Neural cell (in vitro differentiated cells): ENCODE measurements at regions not wholly inside any gene's neighbourhood (a gene's known extent, or its start where the extent isn't known, plus 50 kb on each side); places are given as distances from the start of the nearest gene placed in this dataset.

Source experiments
- H2AFZ ChIP-seq: fragments of 200-600, 300-800 bp; sonication (generic), shearing (Covaris generic); 2 replicates; pipeline ENCODE4 v1.6.0; 2014; ENCODE audit warnings: low read depth, mild to moderate bottlenecking, antibody characterized with exemption, low read length, moderate library complexity
- H3F3A ChIP-seq: fragments of 200-600 bp; shearing (Covaris generic); 2 replicates; pipeline ENCODE4 v1.6.1; 2016; ENCODE audit warnings: mild to moderate bottlenecking, moderate library complexity, mixed read lengths, antibody characterized with exemption, low read length; ENCODE audit not compliant: insufficient read depth, poor library complexity, severe bottlenecking
- H3K27ac ChIP-seq: fragments of 200-600, 300-800 bp; sonication (generic), shearing (Covaris generic); 2 replicates; pipeline ENCODE4 v1.5.1; 2014; ENCODE audit warnings: mild to moderate bottlenecking, low read length, moderate library complexity
- H3K27me3 ChIP-seq: fragments of 300-800, 200-600 bp; sonication (generic), shearing (Covaris generic); 2 replicates; pipeline ENCODE4 v1.6.0; 2014; ENCODE audit warnings: mild to moderate bottlenecking, low read depth, low read length, moderate library complexity; ENCODE audit not compliant: insufficient read depth
- H3K36me3 ChIP-seq: fragments of 300-800, 200-600 bp; sonication (generic), shearing (Covaris generic); 2 replicates; pipeline ENCODE4 v1.5.1; 2014; ENCODE audit warnings: mild to moderate bottlenecking, antibody characterized with exemption, low read length, moderate library complexity; ENCODE audit not compliant: insufficient read depth
- H3K4me2 ChIP-seq: fragments of 300-800, 200-600 bp; sonication (generic), shearing (Covaris generic); 2 replicates; pipeline ENCODE4 v1.6.0; 2014; ENCODE audit warnings: mild to moderate bottlenecking, low read length
- H3K4me3 ChIP-seq: fragments of 300-800, 200-600 bp; sonication (generic), shearing (Covaris generic); 2 replicates; pipeline ENCODE4 v1.5.1; 2014; ENCODE audit warnings: mild to moderate bottlenecking, low read length, moderate library complexity
- H3K79me2 ChIP-seq: fragments of 200-600 bp; shearing (Covaris generic); replicated peaks from 2 replicates; pipeline ENCODE4 v1.6.0; 2014; ENCODE audit warnings: mild to moderate bottlenecking, low read length, moderate library complexity; ENCODE audit not compliant: insufficient read depth
- H3K9ac ChIP-seq: fragments of 300-800, 200-600 bp; sonication (generic), shearing (Covaris generic); 2 replicates; pipeline ENCODE4 v1.6.1; 2016; ENCODE audit warnings: mild to moderate bottlenecking, low read length, mixed read lengths
- H3K9me2 ChIP-seq: fragments of 200-600 bp; shearing (Covaris generic); 2 replicates; pipeline ENCODE4 v1.6.1; 2016; ENCODE audit warnings: mild to moderate bottlenecking, low read length, mixed read lengths; ENCODE audit not compliant: insufficient read depth
- H3K9me3 ChIP-seq: fragments of 200-600, 300-800 bp; sonication (generic), shearing (Covaris generic); 2 replicates; pipeline ENCODE4 v1.6.1; 2016; ENCODE audit warnings: mild to moderate bottlenecking, mixed run types, low read length, moderate library complexity, mixed read lengths
- H4K20me1 ChIP-seq: fragments of 200-600 bp; shearing (Covaris generic); 2 replicates; pipeline ENCODE4 v1.6.1; 2016; ENCODE audit warnings: mild to moderate bottlenecking, mixed run types; ENCODE audit not compliant: insufficient read depth
- EP300 ChIP-seq: fragments of 450-650 bp; conservative IDR thresholded peaks from 2 replicates; pipeline ENCODE4 v1.6.1; 2014; ENCODE audit warnings: antibody characterized with exemption, mild to moderate bottlenecking, moderate library complexity; ENCODE audit not compliant: poor library complexity, severe bottlenecking
- EZH2 ChIP-seq: fragments of 200-600, 300-800 bp; shearing (Covaris generic), sonication (generic); IDR thresholded peaks from 2 replicates; pipeline ENCODE4 v1.6.1; 2014; ENCODE audit warnings: antibody characterized with exemption, low read length, borderline replicate concordance, mild to moderate bottlenecking; ENCODE audit not compliant: insufficient read depth, poor library complexity, severe bottlenecking
- MXI1 ChIP-seq: fragments of 450-650 bp; conservative IDR thresholded peaks from 2 replicates; pipeline ENCODE4 v1.6.1; 2014; ENCODE audit warnings: antibody characterized with exemption, mild to moderate bottlenecking; ENCODE audit not compliant: poor library complexity, severe bottlenecking
- POLR2AphosphoS5 ChIP-seq: IDR thresholded peaks from 2 replicates; pipeline ENCODE4 v1.6.1; 2012
- RAD21 ChIP-seq: fragments of 450-650 bp; conservative IDR thresholded peaks from 2 replicates; pipeline ENCODE4 v1.6.1; 2014; ENCODE audit warnings: antibody characterized with exemption, mild to moderate bottlenecking, moderate library complexity
- SMC3 ChIP-seq: fragments of 450-650 bp; conservative IDR thresholded peaks from 2 replicates; pipeline ENCODE4 v1.6.1; 2014; ENCODE audit warnings: antibody characterized with exemption, mild to moderate bottlenecking, moderate library complexity; ENCODE audit not compliant: poor library complexity
- TAF1 ChIP-seq: IDR thresholded peaks from 2 replicates; pipeline ENCODE4 v1.6.1; 2012; ENCODE audit warnings: low read depth
- TF ChIP-seq, protein P1 (sequence below): fragments of 450-650 bp; IDR thresholded peaks from 2 replicates; pipeline ENCODE4 v1.5.1; 2014; ENCODE audit warnings: antibody characterized with exemption, mild to moderate bottlenecking, moderate library complexity; ENCODE audit not compliant: poor library complexity, severe bottlenecking
- TF ChIP-seq, protein P2 (sequence below): IDR thresholded peaks from 2 replicates; pipeline ENCODE4 v1.6.1; 2012; ENCODE audit warnings: borderline replicate concordance

DNA sequence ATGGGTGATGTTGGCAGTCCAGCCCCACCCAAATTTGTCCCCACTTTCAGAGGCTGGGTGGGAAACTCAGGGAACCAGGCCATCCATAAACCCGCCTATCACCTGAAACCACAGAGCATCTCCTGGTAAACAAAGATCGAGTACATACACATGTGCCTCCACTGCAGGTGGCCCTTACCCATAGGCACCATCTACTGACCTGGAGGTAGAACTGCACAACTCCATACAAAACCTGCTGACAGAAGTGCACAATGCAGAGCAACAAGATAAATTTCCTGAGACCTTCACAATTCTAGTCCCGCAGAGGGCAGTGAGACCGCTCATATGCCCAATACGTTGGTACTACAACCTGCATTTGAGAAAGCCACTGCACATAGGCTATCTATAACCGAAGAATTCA lies 856.3 kb downstream of the SUCLG1 start:
- no peaks in the 10 kb centered on the region for H3K36me3 ChIP-seq
- H3K9me3 ChIP-seq: no peaks in the 10 kb centered on the region
- H2AFZ ChIP-seq: no peak overlapping the region
- no peaks in the 10 kb centered on the region for H3K27me3 ChIP-seq
- H3K4me2 ChIP-seq: no peak overlapping the region
- no peak overlapping the region for H3K9ac ChIP-seq
- H3F3A ChIP-seq: no peaks in the 10 kb centered on the region
- H3K27ac ChIP-seq: no peak overlapping the region
- no peaks in the 10 kb centered on the region for H3K9me2 ChIP-seq
- no peak for TF ChIP-seq SMC3
- no peak for TF ChIP-seq EP300
- no peak for TF ChIP-seq RAD21
- TF ChIP-seq MXI1: no peak
- H3K79me2 ChIP-seq: no peaks in the 10 kb centered on the region
- no peak overlapping the region for H3K4me3 ChIP-seq
- H4K20me1 ChIP-seq: no peaks in the 10 kb centered on the region

DNA sequence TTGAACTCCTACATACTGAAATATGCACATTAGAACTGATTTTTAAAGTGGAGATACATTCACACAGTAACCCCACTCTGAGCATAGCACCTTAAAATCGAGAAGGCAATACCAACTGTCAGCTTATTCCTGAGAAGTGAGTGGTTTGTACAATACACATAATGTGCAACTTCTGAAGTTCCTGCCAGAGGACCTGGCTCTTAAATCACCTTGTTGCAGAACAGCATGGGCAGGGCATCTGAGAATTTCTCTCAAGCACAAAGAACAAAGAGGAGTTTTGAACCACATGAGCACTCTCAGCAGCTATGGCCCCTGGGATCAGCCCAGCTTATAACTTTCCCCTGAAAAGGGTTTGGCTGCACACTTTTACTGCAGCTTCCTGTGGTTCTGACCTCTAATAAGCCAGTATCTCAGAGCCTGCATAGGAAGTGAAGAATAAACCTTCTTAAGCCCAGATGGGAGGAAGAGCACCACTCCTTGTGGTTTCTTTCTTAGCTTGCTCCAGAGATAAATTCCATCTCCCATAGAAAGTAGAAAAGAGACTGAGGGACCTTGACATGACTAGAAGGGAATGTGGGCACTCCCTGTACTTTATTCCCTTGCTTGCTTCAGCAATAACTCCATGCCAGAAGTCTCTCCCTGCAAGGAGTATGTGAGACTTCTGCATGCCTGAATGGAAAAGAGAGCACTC lies 862.3 kb downstream of the SUCLG1 start:
- Histone ChIP-seq H3K27me3 (no peaks in the 10 kb centered on the region), H3K9me3 (no peaks in the 10 kb centered on the region), H3K9me2 (no peaks in the 10 kb centered on the region), H4K20me1 (no peaks in the 10 kb centered on the region), H3K9ac (no peak overlapping the region), H2AFZ (no peak overlapping the region), H3F3A (no peaks in the 10 kb centered on the region), H3K36me3 (no peaks in the 10 kb centered on the region), H3K4me3 (no peak overlapping the region), H3K4me2 (no peak overlapping the region), H3K27ac (no peak overlapping the region), H3K79me2 (no peaks in the 10 kb centered on the region)
- TF ChIP-seq, protein P1, sequence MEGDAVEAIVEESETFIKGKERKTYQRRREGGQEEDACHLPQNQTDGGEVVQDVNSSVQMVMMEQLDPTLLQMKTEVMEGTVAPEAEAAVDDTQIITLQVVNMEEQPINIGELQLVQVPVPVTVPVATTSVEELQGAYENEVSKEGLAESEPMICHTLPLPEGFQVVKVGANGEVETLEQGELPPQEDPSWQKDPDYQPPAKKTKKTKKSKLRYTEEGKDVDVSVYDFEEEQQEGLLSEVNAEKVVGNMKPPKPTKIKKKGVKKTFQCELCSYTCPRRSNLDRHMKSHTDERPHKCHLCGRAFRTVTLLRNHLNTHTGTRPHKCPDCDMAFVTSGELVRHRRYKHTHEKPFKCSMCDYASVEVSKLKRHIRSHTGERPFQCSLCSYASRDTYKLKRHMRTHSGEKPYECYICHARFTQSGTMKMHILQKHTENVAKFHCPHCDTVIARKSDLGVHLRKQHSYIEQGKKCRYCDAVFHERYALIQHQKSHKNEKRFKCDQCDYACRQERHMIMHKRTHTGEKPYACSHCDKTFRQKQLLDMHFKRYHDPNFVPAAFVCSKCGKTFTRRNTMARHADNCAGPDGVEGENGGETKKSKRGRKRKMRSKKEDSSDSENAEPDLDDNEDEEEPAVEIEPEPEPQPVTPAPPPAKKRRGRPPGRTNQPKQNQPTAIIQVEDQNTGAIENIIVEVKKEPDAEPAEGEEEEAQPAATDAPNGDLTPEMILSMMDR: no peak
- TF ChIP-seq SMC3 (no peak), EZH2 (no peak), EP300 (no peak), TAF1 (no peak), RAD21 (no peak), POLR2AphosphoS5 (no peak), MXI1 (no peak)
- TF ChIP-seq, protein P2, sequence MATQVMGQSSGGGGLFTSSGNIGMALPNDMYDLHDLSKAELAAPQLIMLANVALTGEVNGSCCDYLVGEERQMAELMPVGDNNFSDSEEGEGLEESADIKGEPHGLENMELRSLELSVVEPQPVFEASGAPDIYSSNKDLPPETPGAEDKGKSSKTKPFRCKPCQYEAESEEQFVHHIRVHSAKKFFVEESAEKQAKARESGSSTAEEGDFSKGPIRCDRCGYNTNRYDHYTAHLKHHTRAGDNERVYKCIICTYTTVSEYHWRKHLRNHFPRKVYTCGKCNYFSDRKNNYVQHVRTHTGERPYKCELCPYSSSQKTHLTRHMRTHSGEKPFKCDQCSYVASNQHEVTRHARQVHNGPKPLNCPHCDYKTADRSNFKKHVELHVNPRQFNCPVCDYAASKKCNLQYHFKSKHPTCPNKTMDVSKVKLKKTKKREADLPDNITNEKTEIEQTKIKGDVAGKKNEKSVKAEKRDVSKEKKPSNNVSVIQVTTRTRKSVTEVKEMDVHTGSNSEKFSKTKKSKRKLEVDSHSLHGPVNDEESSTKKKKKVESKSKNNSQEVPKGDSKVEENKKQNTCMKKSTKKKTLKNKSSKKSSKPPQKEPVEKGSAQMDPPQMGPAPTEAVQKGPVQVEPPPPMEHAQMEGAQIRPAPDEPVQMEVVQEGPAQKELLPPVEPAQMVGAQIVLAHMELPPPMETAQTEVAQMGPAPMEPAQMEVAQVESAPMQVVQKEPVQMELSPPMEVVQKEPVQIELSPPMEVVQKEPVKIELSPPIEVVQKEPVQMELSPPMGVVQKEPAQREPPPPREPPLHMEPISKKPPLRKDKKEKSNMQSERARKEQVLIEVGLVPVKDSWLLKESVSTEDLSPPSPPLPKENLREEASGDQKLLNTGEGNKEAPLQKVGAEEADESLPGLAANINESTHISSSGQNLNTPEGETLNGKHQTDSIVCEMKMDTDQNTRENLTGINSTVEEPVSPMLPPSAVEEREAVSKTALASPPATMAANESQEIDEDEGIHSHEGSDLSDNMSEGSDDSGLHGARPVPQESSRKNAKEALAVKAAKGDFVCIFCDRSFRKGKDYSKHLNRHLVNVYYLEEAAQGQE: no peak
